CD4-positive, CD25-positive, alpha-beta regulatory T cell (primary cell): ENCODE measurements at regions not wholly inside any gene's neighbourhood (a gene's known extent, or its start where the extent isn't known, plus 50 kb on each side); places are given as distances from the start of the nearest gene placed in this dataset.
A peak's percentile ranks its signal among the peaks of the same experiment; 100 is the strongest.

Experiments used
- ATAC-seq, 2 donors: fragments of 150-1000 bp; cut with Tn5 transposase; one replicate each; pipeline ENCODE4 v1.10.0; 2021; ENCODE audit warnings: low read depth in 2 of 2, moderate number of reproducible peaks in 2 of 2, moderate library complexity in 1 of 2
- DNase-seq, 3 donors: peaks; one replicate each; pipeline versions ENCODE4 v3.0.0 to v3.0.0-alpha.2; 2012 to 2022; ENCODE audit warnings: mixed read lengths in 1 of 3
- H3K27ac ChIP-seq: one replicate; pipeline ENCODE4 v1.7.0; 2013; ENCODE audit warnings: mild to moderate bottlenecking, low read length; ENCODE audit not compliant: insufficient read depth, poor library complexity, severe bottlenecking
- H3K27me3 ChIP-seq: one replicate; pipeline ENCODE4 v1.7.0; 2013; ENCODE audit warnings: low read length; ENCODE audit not compliant: control insufficient read depth, insufficient read depth
- H3K36me3 ChIP-seq: one replicate; pipeline ENCODE4 v1.7.0; 2013; ENCODE audit warnings: mild to moderate bottlenecking, low read length, moderate library complexity; ENCODE audit not compliant: control insufficient read depth, insufficient read depth
- H3K4me1 ChIP-seq: 2 replicates; pipeline ENCODE4 v1.7.0; 2013; ENCODE audit warnings: mild to moderate bottlenecking, low read length; ENCODE audit not compliant: insufficient read depth, control insufficient read depth, poor library complexity, severe bottlenecking
- H3K4me3 ChIP-seq: one replicate; pipeline ENCODE4 v1.7.0; 2013; ENCODE audit warnings: low read depth, mild to moderate bottlenecking, low read length, moderate library complexity
- H3K9me3 ChIP-seq, 2 experiments: 1 replicate in 1 of 2; 2 replicates in 1 of 2; pipeline ENCODE4 v1.7.0; 2013; ENCODE audit warnings: low read length in 2 of 2, mild to moderate bottlenecking in 1 of 2, moderate library complexity in 1 of 2; ENCODE audit not compliant: control insufficient read depth in 2 of 2
- H3K27ac Mint-ChIP-seq, 3 donors: one replicate each; pipeline ENCODE4 v1.8.0; 2020 to 2022; ENCODE audit warnings: mild to moderate bottlenecking in 3 of 3, mixed read lengths in 3 of 3, moderate library complexity in 2 of 3
- H3K27me3 Mint-ChIP-seq: one replicate; pipeline ENCODE4 v1.8.0; 2022; ENCODE audit warnings: mild to moderate bottlenecking, mixed read lengths
- H3K36me3 Mint-ChIP-seq: one replicate; pipeline ENCODE4 v1.8.0; 2020; ENCODE audit warnings: mixed read lengths
- H3K4me1 Mint-ChIP-seq, 4 donors: one replicate each; pipeline ENCODE4 v1.8.0; 2020 to 2022; ENCODE audit warnings: mixed read lengths in 4 of 4, mild to moderate bottlenecking in 1 of 4
- H3K4me3 Mint-ChIP-seq, 4 donors: one replicate each; pipeline ENCODE4 v1.8.0; 2020 to 2022; ENCODE audit warnings: mild to moderate bottlenecking in 4 of 4, mixed read lengths in 4 of 4, moderate library complexity in 3 of 4
- H3K9me3 Mint-ChIP-seq, 7 donors: one replicate each; pipeline ENCODE4 v1.8.0; 2020 to 2022; ENCODE audit warnings: mixed read lengths in 7 of 7, mild to moderate bottlenecking in 3 of 7, moderate library complexity in 2 of 7

- Histone ChIP-seq H3K4me1 (no peaks in the 10 kb centered on the region), H3K9me3 (no peaks in the 10 kb centered on the region), H3K4me3 (no peak overlapping the region), H3K27ac (no peak overlapping the region), H3K27me3 (peaks cover 2% of the 10 kb centered on the region), H3K36me3 (no peaks in the 10 kb centered on the region)
- Mint-ChIP-seq H3K4me3 (no peak overlapping the region), H3K9me3 (no peaks in the 10 kb centered on the region), H3K4me1 (no peaks in the 10 kb centered on the region), H3K27me3 (peaks cover 13% of the 10 kb centered on the region), H3K36me3 (no peaks in the 10 kb centered on the region), H3K27ac (no peak overlapping the region)
- ATAC-seq (no peak), DNase-seq (no peak)
Observed at GRCh38 chr14:57073986-57074385, 194.7 kb downstream of the EXOC5 start.

- no peaks in the 10 kb centered on the region for H3K9me3 ChIP-seq
- H3K27ac Mint-ChIP-seq, result no peak overlapping the region
Observed at GRCh38 chr14:57071639-57072038, 197.1 kb downstream of the EXOC5 start.

GRCh38 chr14:57069702-57070101 lies 199.0 kb downstream of the EXOC5 start:
- no peak for DNase-seq
- Histone ChIP-seq H3K4me1 (no peaks in the 10 kb centered on the region), H3K27me3 (peaks cover 18% of the 10 kb centered on the region), H3K9me3 (no peaks in the 10 kb centered on the region), H3K36me3 (no peaks in the 10 kb centered on the region), H3K27ac (no peak overlapping the region), H3K4me3 (no peak overlapping the region)
- Mint-ChIP-seq H3K9me3 (peaks cover 0 to 2% (median 0%) of the 10 kb centered on the region in 7 donors), H3K4me1 (no peaks in the 10 kb centered on the region), H3K36me3 (no peaks in the 10 kb centered on the region), H3K27me3 (peaks cover 20% of the 10 kb centered on the region), H3K4me3 (no peak overlapping the region), H3K27ac (no peak overlapping the region)
- no peak for ATAC-seq

More at GRCh38 chr14:57071639-57072038, 197.1 kb downstream of the EXOC5 start:
- ATAC-seq, result no peak
- DNase-seq, result no peak
- Mint-ChIP-seq H3K27me3 (peaks cover 19% of the 10 kb centered on the region), H3K4me1 (no peaks in the 10 kb centered on the region), H3K36me3 (no peaks in the 10 kb centered on the region), H3K9me3 (peaks cover 0 to 2% (median 0%) of the 10 kb centered on the region in 7 donors), H3K4me3 (no peak overlapping the region)
- peaks cover 13% of the 10 kb centered on the region for H3K27me3 ChIP-seq
- H3K4me3 ChIP-seq, result no peak overlapping the region
- no peaks in the 10 kb centered on the region for H3K36me3 ChIP-seq
- H3K27ac ChIP-seq, result no peak overlapping the region
- H3K4me1 ChIP-seq, result no peaks in the 10 kb centered on the region

- Mint-ChIP-seq H3K36me3 (no peaks in the 10 kb centered on the region), H3K27me3 (peaks cover 24% of the 10 kb centered on the region), H3K27ac (no peak overlapping the region), H3K9me3 (peaks cover 0 to 3% (median 0%) of the 10 kb centered on the region in 7 donors), H3K4me1 (no peaks in the 10 kb centered on the region), H3K4me3 (no peak overlapping the region)
- no peak overlapping the region for H3K27ac ChIP-seq
- no peaks in the 10 kb centered on the region for H3K36me3 ChIP-seq
- no peak overlapping the region for H3K4me3 ChIP-seq
- ATAC-seq (no peak), DNase-seq (no peak)
- peaks cover 18% of the 10 kb centered on the region for H3K27me3 ChIP-seq
- no peaks in the 10 kb centered on the region for H3K9me3 ChIP-seq
- no peaks in the 10 kb centered on the region for H3K4me1 ChIP-seq
Observed at GRCh38 chr14:57068511-57068910, 200.2 kb downstream of the EXOC5 start.

GRCh38 chr14:57066887-57067513 lies 201.7 kb downstream of the EXOC5 start:
- Mint-ChIP-seq H3K27ac (no peak overlapping the region), H3K36me3 (no peaks in the 10 kb centered on the region), H3K4me3 (no peak overlapping the region), H3K9me3 (peaks cover 0 to 3% (median 0%) of the 10 kb centered on the region in 7 donors), H3K27me3 (peaks cover 19% of the 10 kb centered on the region), H3K4me1 (no peaks in the 10 kb centered on the region)
- Histone ChIP-seq H3K4me1 (no peaks in the 10 kb centered on the region), H3K4me3 (no peak overlapping the region), H3K27ac (no peak overlapping the region), H3K36me3 (no peaks in the 10 kb centered on the region), H3K9me3 (no peaks in the 10 kb centered on the region), H3K27me3 (peaks cover 18% of the 10 kb centered on the region)
- no peak for ATAC-seq
- DNase-seq, result peak in 1 of 3 donors; percentile 43

- DNase-seq (no peak), ATAC-seq (no peak)
- Histone ChIP-seq H3K4me3 (no peak overlapping the region), H3K27ac (no peak overlapping the region), H3K27me3 (peaks cover 18% of the 10 kb centered on the region), H3K4me1 (no peaks in the 10 kb centered on the region), H3K9me3 (no peaks in the 10 kb centered on the region), H3K36me3 (no peaks in the 10 kb centered on the region)
- no peaks in the 10 kb centered on the region for H3K36me3 Mint-ChIP-seq
- peaks cover 0 to 4% (median 0%) of the 10 kb centered on the region in 4 donors for H3K4me1 Mint-ChIP-seq
- H3K4me3 Mint-ChIP-seq, result no peak overlapping the region
- no peak overlapping the region for H3K27ac Mint-ChIP-seq
- peaks cover 0 to 3% (median 0%) of the 10 kb centered on the region in 7 donors for H3K9me3 Mint-ChIP-seq
- peaks cover 16% of the 10 kb centered on the region for H3K27me3 Mint-ChIP-seq
Observed at GRCh38 chr14:57066463-57066862, 202.2 kb downstream of the EXOC5 start.

GRCh38 chr14:57061009-57061711 lies 207.5 kb downstream of the EXOC5 start:
- Mint-ChIP-seq H3K4me1 (peaks cover 3 to 24% (median 14%) of the 10 kb centered on the region in 4 donors), H3K27ac (no peak overlapping the region), H3K4me3 (no peak overlapping the region), H3K27me3 (peaks cover 5% of the 10 kb centered on the region), H3K36me3 (no peaks in the 10 kb centered on the region), H3K9me3 (peaks cover 0 to 2% (median 0%) of the 10 kb centered on the region in 7 donors)
- DNase-seq (no peak), ATAC-seq (no peak)
- no peak overlapping the region for H3K4me3 ChIP-seq
- H3K27ac ChIP-seq, result no peak overlapping the region
- no peaks in the 10 kb centered on the region for H3K36me3 ChIP-seq
- peaks cover 7% of the 10 kb centered on the region for H3K4me1 ChIP-seq
- no peaks in the 10 kb centered on the region for H3K9me3 ChIP-seq
- peaks cover 3% of the 10 kb centered on the region for H3K27me3 ChIP-seq
